Stimulated activated CD8-positive, alpha-beta memory T cell treated with anti-CD3 and anti-CD28 coated beads, Interleukin-15, amount 100 ng/mL, for 1 hour (primary cell): ENCODE measurements at regions not wholly inside any gene's neighbourhood (a gene's known extent, or its start where the extent isn't known, plus 50 kb on each side); places are given as distances from the start of the nearest gene placed in this dataset.
"Not testable (repeated sequence)": the region's sequence is repeated elsewhere in the genome, so short reads cannot be mapped to it uniquely, and the experiment has no call there.

ENCODE experiments used
- DNase-seq: peaks from one replicate; pipeline ENCODE4 v3.0.0-alpha.2; 2020; ENCODE audit warnings: low read depth

- DNase-seq, result no peak
Observed at GRCh38 chr10:91088300-91089140, 131.9 kb upstream of the PCGF5 start.

GRCh38 chr10:91090761-91091529 is 129.5 kb upstream of the PCGF5 start:
- DNase-seq, result no peak

GRCh38 chr10:91091780-91092179 is 128.7 kb upstream of the PCGF5 start:
- DNase-seq, result no peak

- no peak for DNase-seq
Observed at GRCh38 chr10:91096274-91096673, 124.2 kb upstream of the PCGF5 start.

- DNase-seq, result no peak
Observed at GRCh38 chr10:91097313-91097712, 123.2 kb upstream of the PCGF5 start.

GRCh38 chr10:91098021-91098420 is 122.4 kb upstream of the PCGF5 start:
- not testable (repeated sequence) for DNase-seq

GRCh38 chr10:91103384-91104192 is 116.9 kb upstream of the PCGF5 start:
- DNase-seq, result no peak

GRCh38 chr10:91104193-91105041 is 116.0 kb upstream of the PCGF5 start:
- no peak for DNase-seq

GRCh38 chr10:91105269-91105668 is 115.2 kb upstream of the PCGF5 start:
- DNase-seq, result no peak

- DNase-seq, result no peak
Observed at GRCh38 chr10:91108820-91109219, 111.6 kb upstream of the PCGF5 start.

- DNase-seq, result no peak
Observed at GRCh38 chr10:91111060-91111459, 109.4 kb upstream of the PCGF5 start.

- no peak for DNase-seq
Observed at GRCh38 chr10:91115618-91116390, 104.7 kb upstream of the PCGF5 start.

- no peak for DNase-seq
Observed at GRCh38 chr10:91117505-91117904, 103.0 kb upstream of the PCGF5 start.

GRCh38 chr10:91120348-91120747 is 100.1 kb upstream of the PCGF5 start:
- no peak for DNase-seq

GRCh38 chr10:91123261-91123660 is 97.2 kb upstream of the PCGF5 start:
- DNase-seq, result no peak

GRCh38 chr10:91124016-91124415 is 96.4 kb upstream of the PCGF5 start:
- no peak for DNase-seq

GRCh38 chr10:91126471-91126870 is 94.0 kb upstream of the PCGF5 start:
- no peak for DNase-seq

GRCh38 chr10:91127341-91128082 is 93.0 kb upstream of the PCGF5 start:
- no peak for DNase-seq

GRCh38 chr10:91135113-91135512 is 85.3 kb upstream of the PCGF5 start:
- no peak for DNase-seq
